Esophagus squamous epithelium (tissue), 5 donors: ENCODE measurements at regions not wholly inside any gene's neighbourhood (a gene's known extent, or its start where the extent isn't known, plus 50 kb on each side); places are given as distances from the start of the nearest gene placed in this dataset.

Experiments
- DNase-seq: peaks from one replicate; lab custom pipeline; 2025; lab: John Stamatoyannopoulos, UW
- H3K27ac ChIP-seq, 4 donors: fragments of 200-600 bp; sonication (generic); one replicate each; pipeline ENCODE4 v1.5.1; 2016 to 2019; ENCODE audit warnings: mild to moderate bottlenecking in 1 of 4
- H3K27me3 ChIP-seq, 4 donors: fragments of 200-600 bp; sonication (generic); 1 replicate in 3 of 4; 2 replicates in 1 of 4; pipeline versions ENCODE4 v1.5.1 to v1.6.0; 2017 to 2021; ENCODE audit warnings: antibody characterized with exemption in 1 of 4
- H3K36me3 ChIP-seq, 3 donors: fragments of 200-600 bp; sonication (generic); one replicate each; pipeline ENCODE4 v1.5.1; 2016 to 2019
- H3K4me1 ChIP-seq, 3 donors: fragments of 200-600 bp; sonication (generic); one replicate each; pipeline ENCODE4 v1.5.1; 2017 to 2019
- H3K4me3 ChIP-seq, 4 donors: fragments of 200-600 bp; sonication (generic); 1 replicate in 3 of 4; 2 replicates in 1 of 4; pipeline ENCODE4 v1.5.1; 2016 to 2019; ENCODE audit warnings: mild to moderate bottlenecking in 2 of 4, moderate library complexity in 1 of 4
- H3K9me3 ChIP-seq, 3 donors: fragments of 200-600 bp; sonication (generic); one replicate each; pipeline ENCODE4 v1.5.1; 2016 to 2019
- CTCF ChIP-seq, 6 experiments: fragments of 450-650 bp in 4 of 6; fragments of 200-600 bp in 2 of 6; sonication (generic) in 2 of 6; IDR thresholded peaks; one replicate each; pipeline ENCODE4 v1.5.1; 2016 to 2019; ENCODE audit warnings: antibody characterized with exemption in 6 of 6, mild to moderate bottlenecking in 4 of 6, moderate library complexity in 4 of 6
- POLR2A ChIP-seq, 4 donors: fragments of 450-650 bp; IDR thresholded peaks; one replicate each; pipeline ENCODE4 v1.6.1; 2017; ENCODE audit warnings: antibody characterized with exemption in 4 of 4, mild to moderate bottlenecking in 4 of 4, moderate library complexity in 3 of 4
- WGBS, 2 donors: methylation state at CpG; one replicate each; pipeline ENCODE4 v1.1.5; 2018; 5-methylcytosine and 5-hydroxymethylcytosine counted together
- intact Hi-C: fragments of 100-400 bp; cut with DNase I; formaldehyde crosslinking; loops from one replicate; pipeline ENCODE4 v1.15.0; 2022
- donor health status: DM: yes; HTN: yes; CAD: no.

- Histone ChIP-seq H3K4me1 (no peaks in the 10 kb centered on the region), H3K36me3 (no peaks in the 10 kb centered on the region), H3K9me3 (no peaks in the 10 kb centered on the region), H3K4me3 (no peak overlapping the region), H3K27ac (no peak overlapping the region), H3K27me3 (no peaks in the 10 kb centered on the region)
- no peak for DNase-seq
- intact Hi-C loops, result no loop called here
- TF ChIP-seq POLR2A (IDR thresholded peaks at IDR 0.05) (no peak), CTCF (IDR thresholded peaks at IDR 0.05) (no peak)
Observed at GRCh38 chr3:164748626-164749025, 329.7 kb downstream of the SI start.

GRCh38 chr3:164741869-164742268 lies 336.4 kb downstream of the SI start:
- H3K27ac ChIP-seq, result no peak overlapping the region
- TF ChIP-seq CTCF (IDR thresholded peaks at IDR 0.05), result no peak
- TF ChIP-seq POLR2A (IDR thresholded peaks at IDR 0.05), result no peak
- no peaks in the 10 kb centered on the region for H3K4me1 ChIP-seq
- intact Hi-C loops, result no loop called here
- 60 to 70% methylated on average over 3 to 5 of the region's 6 CpGs for WGBS, 2 donors
- H3K27me3 ChIP-seq, result no peaks in the 10 kb centered on the region
- no peaks in the 10 kb centered on the region for H3K36me3 ChIP-seq
- no peak for DNase-seq
- no peak overlapping the region for H3K4me3 ChIP-seq
- H3K9me3 ChIP-seq, result peaks cover 0 to 4% (median 0%) of the 10 kb centered on the region in 3 donors

DNA sequence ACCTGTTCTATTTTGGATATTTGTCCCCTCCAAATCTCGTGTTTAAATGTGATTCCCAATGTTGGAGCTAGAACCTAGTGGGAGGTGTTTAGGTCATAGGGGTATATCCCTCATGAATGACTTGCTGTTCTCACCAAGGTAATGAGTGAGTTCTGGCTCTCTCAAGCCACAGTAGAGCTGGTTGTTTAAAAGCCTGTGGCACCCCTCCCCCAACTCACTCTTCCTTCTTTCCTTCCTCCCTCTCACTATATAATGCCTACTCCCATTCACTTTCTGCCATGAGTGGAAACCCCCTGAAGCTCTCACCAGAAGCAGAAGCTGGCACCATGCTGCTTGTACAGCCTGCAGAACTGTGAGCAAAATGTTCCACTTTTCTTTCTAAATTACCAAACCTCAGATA lies 341.1 kb downstream of the SI start:
- no peak overlapping the region for H3K4me3 ChIP-seq
- TF ChIP-seq CTCF (IDR thresholded peaks at IDR 0.05), result no peak
- no peak for TF ChIP-seq POLR2A (IDR thresholded peaks at IDR 0.05)
- peaks cover 0 to 4% (median 0%) of the 10 kb centered on the region in 3 donors for H3K9me3 ChIP-seq
- no peaks in the 10 kb centered on the region for H3K4me1 ChIP-seq
- H3K27ac ChIP-seq, result no peak overlapping the region
- no peak for DNase-seq
- 28 to 33% methylated on average over 1 of the region's 1 CpG for WGBS, 2 donors
- H3K36me3 ChIP-seq, result no peaks in the 10 kb centered on the region
- H3K27me3 ChIP-seq, result no peaks in the 10 kb centered on the region
- intact Hi-C loops, result no loop called here

DNA sequence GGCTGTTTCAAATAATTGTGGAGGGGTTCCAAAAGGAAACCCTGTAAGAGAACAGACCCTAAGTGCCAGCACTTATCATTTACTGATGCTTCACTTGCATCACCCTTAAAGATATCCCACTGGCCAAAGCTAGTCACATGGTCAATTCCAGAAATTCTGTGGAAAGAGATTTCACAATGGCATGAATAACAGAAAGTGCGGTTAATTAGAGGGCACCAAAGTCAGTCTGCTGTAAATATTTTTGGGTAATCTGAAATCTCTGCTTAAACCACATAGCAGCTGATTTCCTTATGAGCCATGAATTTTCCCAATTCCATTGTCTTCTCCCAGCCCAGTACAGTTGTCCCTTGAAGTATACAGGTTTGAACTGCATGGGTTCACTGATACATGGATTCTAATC lies 346.1 kb downstream of the SI start:
- Histone ChIP-seq H3K9me3 (no peaks in the 10 kb centered on the region), H3K27me3 (no peaks in the 10 kb centered on the region), H3K27ac (no peak overlapping the region), H3K36me3 (no peaks in the 10 kb centered on the region), H3K4me1 (no peaks in the 10 kb centered on the region), H3K4me3 (no peak overlapping the region)
- TF ChIP-seq CTCF (IDR thresholded peaks at IDR 0.05) (no peak), POLR2A (IDR thresholded peaks at IDR 0.05) (no peak)
- intact Hi-C loops, result no loop called here
- DNase-seq, result no peak
- 85 to 92% methylated on average over 1 of the region's 1 CpG for WGBS, 2 donors

- Histone ChIP-seq H3K27me3 (no peaks in the 10 kb centered on the region), H3K27ac (no peak overlapping the region), H3K9me3 (no peaks in the 10 kb centered on the region), H3K4me1 (no peaks in the 10 kb centered on the region), H3K4me3 (no peak overlapping the region), H3K36me3 (no peaks in the 10 kb centered on the region)
- WGBS, 2 donors, result 32 to 64% methylated on average over 6 of the region's 6 CpGs
- no peak for TF ChIP-seq POLR2A (IDR thresholded peaks at IDR 0.05)
- TF ChIP-seq CTCF (IDR thresholded peaks at IDR 0.05), result no peak
- DNase-seq, result no peak
- intact Hi-C loops, result no loop called here
Observed at GRCh38 chr3:164730815-164731360, 347.4 kb downstream of the SI start.
